HCT116 (cell line): ENCODE measurements at regions not wholly inside any gene's neighbourhood (a gene's known extent, or its start where the extent isn't known, plus 50 kb on each side); places are given as distances from the start of the nearest gene placed in this dataset.

ENCODE experiments used
- CBX3 ChIP-seq: IDR thresholded peaks from 2 replicates; pipeline ENCODE4 v1.6.1; 2012; ENCODE audit warnings: low read depth
- CTCF ChIP-seq, 3 experiments: fragments of 200-600 bp in 1 of 3; sonication (generic) in 1 of 3; IDR thresholded peaks in 2 of 3; conservative IDR thresholded peaks in 1 of 3; 2 replicates each; pipeline ENCODE4 v1.5.1; 2012 to 2017; ENCODE audit warnings: low read depth in 2 of 3, low read length in 2 of 3, antibody characterized with exemption in 1 of 3, borderline replicate concordance in 1 of 3, control low read depth in 1 of 3, mild to moderate bottlenecking in 1 of 3, mixed read lengths in 1 of 3, mixed run types in 1 of 3, moderate library complexity in 1 of 3; ENCODE audit not compliant: insufficient read depth in 1 of 3
- EGR1 ChIP-seq: IDR thresholded peaks from 2 replicates; pipeline ENCODE4 v1.6.1; 2012; ENCODE audit warnings: low read depth
- EZH2 ChIP-seq: fragments of 200-600 bp; sonication (generic); IDR thresholded peaks from 2 replicates; pipeline ENCODE4 v1.6.1; 2017; ENCODE audit warnings: antibody characterized with exemption, mixed run types
- EZH2phosphoT487 ChIP-seq: fragments of 200-600 bp; IDR thresholded peaks from 2 replicates; pipeline ENCODE4 v1.6.1; 2018; ENCODE audit warnings: antibody characterized with exemption, borderline replicate concordance
- JUND ChIP-seq: IDR thresholded peaks from 2 replicates; pipeline ENCODE4 v1.6.1; 2012
- POLR2AphosphoS5 ChIP-seq: IDR thresholded peaks from 2 replicates; pipeline ENCODE4 v1.6.1; 2011; ENCODE audit warnings: mild to moderate bottlenecking, low read depth, low read length, moderate library complexity
- RAD21 ChIP-seq: IDR thresholded peaks from 2 replicates; pipeline ENCODE4 v1.6.1; 2012; ENCODE audit warnings: low read depth, mild to moderate bottlenecking
- SIN3A ChIP-seq: IDR thresholded peaks from 2 replicates; pipeline ENCODE4 v1.6.1; 2012; ENCODE audit warnings: low read depth
- SP1 ChIP-seq: IDR thresholded peaks from 2 replicates; pipeline ENCODE4 v1.6.1; 2012; ENCODE audit warnings: low read depth
- YY1 ChIP-seq: IDR thresholded peaks from 2 replicates; pipeline ENCODE4 v1.6.1; 2011; ENCODE audit warnings: low read length, low read depth, moderate library complexity, mild to moderate bottlenecking; ENCODE audit not compliant: insufficient replicate concordance; ENCODE audit errors: extremely low read depth
- ZFX ChIP-seq: fragments of 450-650 bp; IDR thresholded peaks from 2 replicates; pipeline ENCODE4 v1.6.1; 2017
- TF ChIP-seq, protein P1 (sequence below): IDR thresholded peaks from 2 replicates; pipeline ENCODE4 v1.6.1; 2012; ENCODE audit warnings: low read depth
- TF ChIP-seq, protein P2 (sequence below): IDR thresholded peaks from 2 replicates; pipeline ENCODE4 v1.6.1; 2012

DNA sequence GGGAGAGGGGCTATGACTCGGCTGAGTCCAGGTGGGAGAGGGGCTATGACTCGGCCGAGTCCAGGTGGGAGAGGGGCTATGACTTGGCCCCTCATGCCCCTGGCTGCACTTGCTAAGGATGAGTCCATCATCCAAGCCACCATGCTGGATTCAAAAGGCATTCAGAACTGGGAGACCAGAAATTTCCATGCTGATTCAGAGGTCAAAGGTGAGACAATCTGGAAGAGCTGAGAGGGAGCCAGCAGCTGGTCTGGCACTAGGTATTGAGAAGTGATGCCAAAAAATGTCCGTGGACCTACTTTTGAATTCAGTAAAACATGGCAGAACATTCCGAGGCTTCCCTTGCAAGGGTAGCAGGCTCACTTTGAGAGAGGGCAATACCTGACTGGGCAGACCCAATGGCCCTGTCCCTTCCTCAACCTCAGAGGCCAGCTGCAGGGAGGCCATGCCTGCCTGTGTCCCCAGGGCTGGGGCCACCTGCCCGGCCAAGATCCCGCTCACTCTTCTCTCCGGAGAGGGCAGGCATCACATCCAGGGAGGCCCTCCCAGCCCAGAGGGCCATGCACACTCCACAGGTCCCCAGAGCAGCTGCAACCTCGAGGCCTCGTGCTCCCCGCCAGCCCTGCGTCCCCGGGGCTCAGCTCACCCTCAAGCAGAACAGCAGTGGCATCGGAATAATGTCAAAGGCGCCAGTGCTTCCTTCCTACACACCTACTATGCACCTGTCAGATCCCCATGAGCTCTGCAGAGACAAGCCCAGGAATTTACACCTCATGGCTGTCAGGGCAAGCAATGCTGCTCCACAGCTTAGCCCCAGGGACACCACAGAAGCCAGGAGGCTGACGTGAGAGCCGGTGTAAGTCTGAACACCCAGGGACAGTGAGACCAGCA is 80.2 kb upstream of the GPC1 start:
- TF ChIP-seq CTCF (IDR thresholded peaks at IDR 0.05 in 2 of 3, conservative IDR thresholded peaks at IDR 0.05 in 1 of 3; ENCODE audit: borderline replicate concordance in 1 of 3, insufficient read depth in 1 of 3, low read depth in 2 of 3, low read length in 2 of 3) (no peak), CBX3 (no peak), ZFX (no peak), POLR2AphosphoS5 (no peak), RAD21 (no peak), YY1 (no peak), EGR1 (no peak), EZH2phosphoT487 (no peak), EZH2 (no peak), JUND (no peak), SIN3A (no peak), SP1 (no peak)
- TF ChIP-seq, protein P1, sequence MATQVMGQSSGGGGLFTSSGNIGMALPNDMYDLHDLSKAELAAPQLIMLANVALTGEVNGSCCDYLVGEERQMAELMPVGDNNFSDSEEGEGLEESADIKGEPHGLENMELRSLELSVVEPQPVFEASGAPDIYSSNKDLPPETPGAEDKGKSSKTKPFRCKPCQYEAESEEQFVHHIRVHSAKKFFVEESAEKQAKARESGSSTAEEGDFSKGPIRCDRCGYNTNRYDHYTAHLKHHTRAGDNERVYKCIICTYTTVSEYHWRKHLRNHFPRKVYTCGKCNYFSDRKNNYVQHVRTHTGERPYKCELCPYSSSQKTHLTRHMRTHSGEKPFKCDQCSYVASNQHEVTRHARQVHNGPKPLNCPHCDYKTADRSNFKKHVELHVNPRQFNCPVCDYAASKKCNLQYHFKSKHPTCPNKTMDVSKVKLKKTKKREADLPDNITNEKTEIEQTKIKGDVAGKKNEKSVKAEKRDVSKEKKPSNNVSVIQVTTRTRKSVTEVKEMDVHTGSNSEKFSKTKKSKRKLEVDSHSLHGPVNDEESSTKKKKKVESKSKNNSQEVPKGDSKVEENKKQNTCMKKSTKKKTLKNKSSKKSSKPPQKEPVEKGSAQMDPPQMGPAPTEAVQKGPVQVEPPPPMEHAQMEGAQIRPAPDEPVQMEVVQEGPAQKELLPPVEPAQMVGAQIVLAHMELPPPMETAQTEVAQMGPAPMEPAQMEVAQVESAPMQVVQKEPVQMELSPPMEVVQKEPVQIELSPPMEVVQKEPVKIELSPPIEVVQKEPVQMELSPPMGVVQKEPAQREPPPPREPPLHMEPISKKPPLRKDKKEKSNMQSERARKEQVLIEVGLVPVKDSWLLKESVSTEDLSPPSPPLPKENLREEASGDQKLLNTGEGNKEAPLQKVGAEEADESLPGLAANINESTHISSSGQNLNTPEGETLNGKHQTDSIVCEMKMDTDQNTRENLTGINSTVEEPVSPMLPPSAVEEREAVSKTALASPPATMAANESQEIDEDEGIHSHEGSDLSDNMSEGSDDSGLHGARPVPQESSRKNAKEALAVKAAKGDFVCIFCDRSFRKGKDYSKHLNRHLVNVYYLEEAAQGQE = no peak
- TF ChIP-seq, protein P2, sequence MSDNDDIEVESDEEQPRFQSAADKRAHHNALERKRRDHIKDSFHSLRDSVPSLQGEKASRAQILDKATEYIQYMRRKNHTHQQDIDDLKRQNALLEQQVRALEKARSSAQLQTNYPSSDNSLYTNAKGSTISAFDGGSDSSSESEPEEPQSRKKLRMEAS = no peak
